ENCODE measurements at regions not wholly inside any gene's neighbourhood (a gene's known extent, or its start where the extent isn't known, plus 50 kb on each side); places are given as distances from the start of the nearest gene placed in this dataset.

DNA sequence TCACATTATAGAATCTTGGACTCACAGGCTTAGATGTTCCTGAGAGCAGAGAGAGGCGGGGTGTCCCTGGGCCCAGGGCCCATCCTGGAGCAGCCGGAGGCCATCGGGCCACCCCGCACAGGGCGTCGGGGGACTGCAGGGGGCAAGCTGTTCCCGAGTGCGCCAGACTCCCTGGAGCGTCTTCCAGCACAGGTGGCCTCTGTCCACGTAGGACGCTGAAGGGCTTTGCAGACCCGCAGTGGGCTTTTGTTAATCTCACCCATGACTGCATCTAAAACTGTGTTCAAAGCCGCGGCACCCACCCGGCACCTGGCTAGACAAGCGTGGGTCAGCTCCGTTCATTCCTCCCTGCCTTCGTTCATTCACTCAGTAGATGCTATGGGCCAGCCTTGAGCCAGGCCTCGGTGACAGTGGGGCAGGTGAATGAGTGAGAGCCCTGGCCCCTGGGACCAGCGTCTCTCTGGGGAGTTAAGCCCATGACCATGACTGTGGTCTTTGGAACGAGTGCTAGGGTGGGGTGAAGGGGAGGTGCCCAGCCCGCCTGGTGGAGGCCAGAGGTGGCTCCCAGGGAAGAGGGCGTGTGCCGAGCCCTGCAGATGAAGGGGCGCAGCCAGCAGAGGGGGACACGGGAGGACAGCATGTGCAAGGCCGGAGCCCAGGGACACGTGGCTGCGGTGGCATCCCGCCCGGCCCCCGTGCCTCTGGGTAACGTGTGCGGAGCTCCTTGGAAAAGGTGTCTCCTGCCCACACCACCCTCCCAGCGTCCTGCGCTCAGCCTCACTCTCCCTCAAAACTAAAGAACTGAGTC lies 98.3 kb downstream of the HMX1 start:
- no peak for DNase-seq

DNA sequence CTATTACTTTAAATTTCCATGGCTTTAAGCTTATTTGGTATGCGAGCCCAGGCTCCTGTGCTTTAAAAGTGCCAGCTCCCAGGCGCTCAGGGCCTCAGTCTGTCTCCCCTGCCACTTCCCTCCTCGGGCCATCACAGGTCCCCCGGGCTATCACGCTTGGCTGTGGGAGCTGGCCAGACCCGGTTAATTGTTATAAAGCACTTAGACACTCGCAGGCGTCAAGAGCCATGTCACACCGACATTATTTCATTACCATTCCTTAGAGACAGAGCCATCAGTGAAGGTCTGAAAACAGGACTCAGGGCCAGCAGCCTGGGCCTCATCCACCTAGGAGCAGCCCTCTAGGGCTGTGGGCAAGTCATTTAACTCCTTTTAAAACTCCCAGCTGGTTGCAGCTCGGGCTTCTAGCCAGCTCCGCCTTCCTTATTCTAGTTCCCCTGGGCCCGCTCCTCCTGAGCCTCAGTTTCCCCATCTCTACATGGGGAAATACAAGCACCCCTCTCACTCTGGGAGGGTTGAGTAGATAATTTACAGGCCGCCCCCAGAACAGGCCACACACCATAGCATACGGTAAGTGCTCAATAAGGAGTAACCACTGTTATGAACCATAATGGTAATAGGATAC lies 99.0 kb downstream of the HMX1 start:
- no peak for DNase-seq

DNA sequence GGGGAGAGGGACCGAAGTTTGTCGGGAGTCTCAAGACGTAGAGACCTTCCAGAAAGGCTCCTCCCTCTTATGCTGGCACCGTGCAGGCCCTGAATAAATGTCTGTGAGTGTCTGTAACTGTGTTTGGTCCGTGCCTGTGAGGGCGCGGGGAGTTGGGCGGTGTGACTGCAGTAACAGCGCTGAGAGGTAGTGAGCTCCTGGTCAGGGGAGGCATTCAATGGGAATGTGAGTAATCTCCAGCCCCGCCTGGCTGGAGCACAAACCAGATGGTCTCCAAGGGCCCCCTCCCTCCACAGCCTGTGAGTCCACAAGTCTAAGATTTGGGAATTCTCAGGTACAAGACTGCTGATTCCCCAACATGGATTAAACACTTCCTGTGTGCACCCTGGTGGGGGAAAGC lies 100.0 kb downstream of the HMX1 start:
- no peak for DNase-seq

DNA sequence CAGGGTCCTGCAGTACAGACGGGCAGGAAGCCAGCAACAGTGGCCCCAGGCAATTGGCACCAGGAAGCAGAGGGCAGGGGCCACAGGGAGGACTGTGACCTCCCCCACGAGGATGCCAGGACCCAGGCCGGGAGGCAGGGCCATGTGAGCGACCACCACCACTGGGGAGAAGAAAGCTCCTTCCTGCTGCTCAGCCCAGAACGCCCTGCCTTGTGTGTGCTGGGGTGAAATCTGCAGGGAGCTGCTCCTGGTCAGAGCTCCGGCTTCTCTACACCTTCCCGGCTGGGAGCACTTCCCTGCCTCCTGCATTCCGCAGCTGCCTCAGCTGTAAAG lies 100.4 kb downstream of the HMX1 start:
- DNase-seq, result no peak

DNA sequence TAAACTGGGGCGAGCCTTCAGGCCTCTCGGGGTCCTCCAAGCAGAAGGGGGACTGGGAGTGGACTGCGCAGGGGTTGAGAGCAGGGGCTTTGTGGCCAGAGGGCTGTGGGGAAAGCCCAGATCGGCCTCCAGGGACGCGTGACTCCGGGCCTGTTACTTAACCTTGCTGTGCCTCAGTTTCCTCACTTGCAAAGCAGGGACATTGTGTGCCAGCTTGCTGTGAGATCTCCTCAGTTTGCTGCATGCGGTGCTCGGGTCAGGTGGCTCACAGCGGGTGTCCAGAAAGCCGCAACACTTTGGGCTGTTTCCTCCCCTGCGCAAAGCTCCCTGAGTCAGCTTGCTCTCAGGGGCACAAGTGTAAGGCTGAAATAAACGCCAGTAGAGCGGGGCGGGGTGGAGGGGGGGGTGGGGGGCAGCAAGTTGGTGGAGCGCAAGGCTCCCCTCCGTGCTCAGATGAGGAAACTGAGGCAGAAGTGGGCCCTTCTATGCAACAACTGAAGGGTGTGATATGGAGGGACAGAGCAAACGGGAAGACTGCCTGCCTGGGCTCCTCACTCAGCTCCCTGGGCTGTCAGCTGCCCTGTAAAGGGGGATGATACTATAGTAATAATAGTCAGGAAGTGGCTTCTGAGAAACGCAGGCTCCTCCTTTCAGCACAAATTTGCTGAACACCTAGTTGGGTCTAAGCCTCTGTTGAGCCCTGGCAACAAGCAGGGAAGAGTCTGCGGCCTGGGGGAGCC lies 101.0 kb downstream of the HMX1 start:
- DNase-seq, result no peak

DNA sequence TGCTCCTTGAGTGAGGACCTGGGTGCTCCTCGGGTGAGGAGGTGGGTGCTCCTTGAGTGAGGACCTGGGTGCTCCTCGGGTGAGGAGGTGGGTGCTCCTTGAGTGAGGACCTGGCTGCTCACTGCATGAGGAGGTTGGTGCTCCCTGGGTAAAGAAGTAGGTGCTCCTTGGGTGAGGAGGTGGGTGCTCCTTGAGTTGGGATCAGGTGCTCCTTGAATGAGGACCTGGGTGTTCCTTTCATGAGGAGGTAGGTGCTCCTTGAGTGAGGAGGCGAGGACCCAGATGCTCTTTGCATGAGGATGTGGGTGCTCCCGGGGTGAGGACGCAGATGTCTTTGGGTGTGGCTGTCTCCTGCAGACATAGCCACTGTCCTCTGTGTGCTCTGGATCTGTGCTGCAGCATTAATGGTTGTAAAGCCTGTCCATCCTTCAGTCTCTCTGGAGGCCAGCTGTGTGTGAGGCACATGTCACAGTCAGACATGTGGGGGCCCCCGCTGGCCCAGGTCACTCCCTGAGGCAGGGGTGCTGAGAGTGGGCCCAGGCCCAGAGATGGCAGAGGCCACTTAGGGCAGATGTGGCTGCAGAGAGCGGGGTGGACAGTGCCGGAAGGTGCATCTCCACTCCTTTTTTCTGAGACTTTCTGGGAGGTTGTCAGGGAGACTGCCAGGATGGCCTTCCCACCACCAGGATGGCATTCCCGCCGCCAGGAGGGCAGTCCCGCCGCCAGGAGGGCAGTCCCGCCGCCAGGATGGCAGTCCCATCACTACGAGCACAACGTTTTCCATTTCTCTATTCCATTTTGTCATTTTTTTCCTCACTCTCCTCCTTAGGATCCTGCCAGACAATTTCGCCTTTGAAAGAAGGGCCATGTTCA lies 101.8 kb downstream of the HMX1 start:
- DNase-seq, result no peak

DNA sequence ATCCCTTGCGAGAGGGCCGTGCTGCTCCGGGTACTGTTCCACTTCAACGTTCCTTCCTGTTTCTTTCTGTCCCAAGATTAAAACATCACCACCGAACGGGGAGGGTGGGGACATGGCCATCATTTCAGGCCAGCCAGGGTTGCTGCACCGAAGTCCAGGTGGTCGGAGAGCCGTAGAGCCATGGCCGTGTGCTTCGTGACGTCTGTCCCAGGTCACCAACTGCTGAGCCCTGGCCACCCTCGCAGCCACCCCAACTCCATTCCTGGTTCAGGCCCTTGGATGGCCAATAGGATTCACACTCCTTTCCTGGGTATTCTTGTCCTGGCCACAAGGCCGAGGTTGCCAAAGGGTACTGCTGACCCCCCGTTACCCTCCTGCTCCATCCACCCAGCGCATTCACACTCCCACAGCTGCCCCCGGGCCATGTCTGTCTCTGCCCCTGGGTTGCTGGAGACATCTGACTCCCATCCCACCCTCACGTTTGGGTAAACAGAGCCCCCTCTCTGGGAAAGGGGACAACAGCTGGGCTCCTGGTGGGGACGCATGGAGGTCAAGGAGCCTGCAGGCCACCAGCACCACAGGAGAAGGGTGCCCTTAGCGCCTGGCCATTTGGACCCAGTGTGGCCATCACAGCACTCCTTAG lies 103.2 kb downstream of the HMX1 start:
- DNase-seq, result no peak

DNA sequence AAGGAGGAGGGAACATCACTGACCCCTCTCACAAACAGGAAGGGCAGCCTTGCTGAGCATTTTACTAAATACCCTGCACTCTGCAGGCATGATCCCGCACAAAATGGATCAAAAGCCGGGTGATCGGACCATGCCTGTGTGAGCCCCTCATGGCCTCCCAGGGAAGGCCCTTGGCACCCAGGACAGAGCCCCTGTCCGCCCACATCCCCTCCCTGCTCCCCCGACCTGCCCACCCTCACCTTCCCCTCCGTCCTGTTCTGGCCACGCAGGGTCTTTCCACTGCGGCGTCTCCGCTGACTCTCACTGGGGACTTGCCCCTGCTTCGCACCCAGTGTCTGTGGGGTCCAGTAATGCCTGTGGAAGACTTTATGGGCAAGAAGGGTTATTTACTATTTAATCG lies 105.0 kb downstream of the HMX1 start:
- no peak for DNase-seq

DNA sequence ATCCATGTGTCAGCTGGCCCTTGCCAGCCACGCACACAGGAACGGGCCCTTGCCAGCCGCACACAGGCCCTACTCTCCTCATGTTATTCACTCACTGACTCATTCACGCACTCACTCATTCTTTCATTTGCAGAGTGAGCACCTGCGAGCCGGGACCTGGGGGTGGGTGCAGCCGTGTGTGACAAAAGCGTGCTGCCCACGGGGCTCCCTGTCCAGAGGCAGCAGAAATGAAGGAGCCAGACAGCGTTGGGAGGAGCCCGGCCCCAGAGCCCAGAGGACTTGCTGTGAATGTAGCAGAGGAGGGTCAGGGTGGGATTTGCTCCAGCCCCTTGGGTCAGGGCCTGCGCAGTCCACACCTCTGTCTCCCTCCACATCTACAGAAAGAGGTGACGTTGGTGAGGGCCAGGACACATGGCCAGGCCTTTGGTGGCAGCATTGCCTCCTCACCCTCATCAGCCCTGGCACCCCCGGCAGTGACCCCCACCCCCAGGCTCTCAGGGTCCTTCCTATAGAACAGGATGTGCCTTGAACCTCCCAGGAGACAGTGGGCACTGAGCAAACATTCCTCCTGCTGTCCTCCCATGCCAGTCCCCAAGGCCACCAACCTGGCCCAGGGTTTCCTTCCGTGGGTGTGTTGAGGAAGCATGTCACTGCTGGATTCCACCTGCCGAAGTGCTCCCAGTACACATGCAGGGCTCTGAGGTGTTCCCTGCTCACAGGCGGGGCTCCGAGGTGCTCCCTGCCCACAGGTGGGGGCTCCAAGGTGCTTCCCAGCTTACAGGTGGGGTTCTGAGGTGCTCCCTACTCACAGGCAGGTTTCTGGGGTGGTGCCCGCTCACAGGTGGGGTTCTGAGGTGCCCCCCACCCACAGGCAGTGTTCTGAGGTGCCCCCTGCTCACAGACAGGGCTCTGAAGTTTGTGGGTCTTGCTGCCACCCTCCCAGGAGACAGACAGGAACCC lies 105.7 kb downstream of the HMX1 start:
- no peak for DNase-seq

DNA sequence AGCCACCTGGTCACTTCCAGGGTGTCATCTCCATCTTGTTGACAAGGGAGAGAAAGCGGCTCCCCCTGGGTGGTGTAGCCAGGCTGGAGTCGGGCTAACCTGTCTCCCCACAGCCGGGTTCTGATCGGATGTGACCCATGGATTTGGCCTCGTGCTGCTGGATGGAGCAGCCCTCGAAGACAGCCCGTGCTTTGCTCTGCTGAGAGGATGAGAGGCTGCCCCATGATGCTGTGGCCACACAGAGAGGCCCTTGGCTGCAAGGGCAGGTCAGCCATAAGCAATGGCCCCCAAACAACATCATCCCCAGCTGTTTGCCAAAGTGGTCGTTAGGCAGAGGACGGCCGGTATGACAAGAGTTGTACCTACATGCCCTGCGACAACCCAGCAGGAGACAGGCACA lies 106.6 kb downstream of the HMX1 start:
- no peak for DNase-seq

DNA sequence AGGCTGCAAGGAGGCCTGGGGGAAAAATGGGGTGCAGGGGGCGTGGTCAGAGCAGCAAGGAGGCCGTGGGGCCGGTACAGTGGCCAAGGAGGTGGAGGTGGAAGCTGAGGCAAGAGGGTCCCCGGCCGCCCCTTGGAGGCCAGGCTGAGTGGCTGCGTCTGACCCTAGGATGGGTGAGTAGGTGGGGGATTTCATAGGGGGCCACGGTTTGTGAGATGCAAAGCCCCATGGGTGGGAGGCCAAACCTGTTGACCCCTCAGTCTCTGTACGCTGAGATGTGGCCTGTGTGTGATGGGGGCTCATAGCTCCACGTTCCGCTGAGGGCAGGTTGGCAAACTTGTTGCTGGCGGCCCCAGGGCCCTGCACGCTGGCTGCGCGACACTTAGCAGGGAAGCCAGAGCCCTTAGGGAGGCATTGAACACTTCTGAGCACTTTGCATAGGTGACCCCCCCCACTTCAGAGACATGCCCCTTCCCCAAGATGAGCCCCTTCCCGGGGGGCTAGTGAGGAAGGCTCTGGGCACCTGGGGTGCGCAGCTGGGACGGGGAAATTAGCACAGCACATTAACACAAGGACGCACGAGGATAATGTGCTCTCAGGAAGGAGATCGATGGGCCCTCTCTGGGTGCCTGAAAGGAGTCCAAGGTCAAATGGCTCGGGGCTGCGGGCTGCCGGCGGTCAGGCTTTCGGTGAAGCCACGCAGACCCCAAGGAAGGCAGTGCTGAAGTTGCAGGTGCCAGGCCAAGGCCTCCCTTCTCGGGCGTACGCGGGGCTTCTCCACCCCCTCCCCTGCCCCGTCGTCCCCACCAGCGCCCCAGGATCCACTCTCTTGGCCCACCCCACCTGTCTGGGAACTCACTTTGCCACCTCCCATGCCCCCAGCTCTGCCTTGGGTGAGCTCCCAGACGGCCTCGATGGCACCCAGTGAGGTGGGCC lies 107.4 kb downstream of the HMX1 start:
- DNase-seq, result no peak

DNA sequence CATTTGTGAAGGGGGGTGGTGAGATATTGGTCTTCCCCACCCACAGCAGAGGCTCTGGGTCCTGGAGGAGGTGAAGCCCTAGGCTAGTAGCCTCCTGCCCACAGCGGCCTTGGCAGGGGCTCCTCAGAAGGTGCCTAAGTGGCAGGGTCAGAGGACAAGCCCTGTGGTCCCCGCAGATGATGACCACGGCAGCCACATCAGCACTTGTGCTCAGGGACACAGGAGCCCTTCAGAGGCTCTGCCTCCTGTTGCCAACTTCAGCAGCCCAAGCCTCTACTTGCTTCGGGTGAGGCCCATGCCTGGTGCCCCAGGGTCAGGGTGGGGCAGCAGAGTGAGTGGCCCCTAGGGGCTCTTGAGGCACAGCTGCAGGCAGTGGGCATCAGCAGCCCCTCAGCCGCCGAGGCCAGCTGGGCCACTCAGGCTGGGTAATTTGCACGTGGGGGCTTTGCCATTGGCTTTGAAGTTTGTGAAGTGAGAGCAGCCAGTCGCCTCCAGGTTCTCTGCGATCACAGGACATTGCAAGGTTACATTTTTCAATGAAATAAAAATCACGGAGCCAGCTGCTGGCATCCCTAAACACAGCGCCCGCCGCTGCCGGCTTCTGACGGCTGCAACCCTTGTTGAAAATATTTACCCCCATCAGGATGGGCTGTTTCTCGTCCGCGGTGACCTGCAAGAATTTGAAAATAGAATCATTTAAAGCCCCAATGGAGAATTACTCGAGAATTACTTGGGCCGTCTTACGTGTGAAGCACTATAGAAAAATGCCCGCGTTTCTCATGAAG lies 108.5 kb downstream of the HMX1 start:
- DNase-seq, result no peak

DNA sequence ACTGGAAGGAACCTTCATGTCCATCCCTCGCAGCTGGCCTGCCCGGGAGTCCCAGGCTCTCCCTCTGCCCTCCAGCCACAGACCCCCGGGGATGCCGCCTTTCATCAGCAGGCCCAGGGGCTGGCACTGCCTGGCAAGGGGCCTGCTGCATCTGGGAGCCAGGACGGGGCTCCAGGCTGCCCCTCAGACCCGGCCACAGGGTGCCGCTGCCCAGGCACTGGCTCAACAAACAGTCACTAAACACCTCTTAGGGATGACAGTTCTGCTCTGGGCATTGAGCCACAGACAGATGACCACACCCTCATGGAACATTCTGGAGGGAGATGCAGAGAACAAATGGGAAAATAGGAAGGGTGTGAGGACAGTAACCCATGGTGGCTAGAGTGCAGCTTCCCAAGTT lies 109.3 kb downstream of the HMX1 start:
- no peak for DNase-seq

DNA sequence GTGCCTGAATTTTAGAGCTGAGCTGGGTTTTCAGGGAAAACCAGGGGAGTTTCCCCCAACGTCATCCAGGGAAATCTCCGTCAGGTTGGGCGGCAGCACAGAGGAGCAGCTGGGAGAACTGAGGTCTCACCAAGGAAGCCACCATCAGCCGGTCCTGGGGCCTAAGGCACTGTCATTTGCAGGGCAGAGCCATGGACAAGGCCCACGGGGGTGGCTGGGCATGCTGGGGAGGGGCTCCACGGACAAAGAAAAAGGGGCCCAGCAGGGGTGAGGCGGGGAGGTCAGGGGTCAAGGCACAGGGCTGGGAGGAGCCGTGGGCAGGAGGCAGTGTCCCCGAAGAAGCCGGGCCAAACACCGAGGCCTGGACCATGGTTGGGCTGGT lies 109.8 kb downstream of the HMX1 start:
- DNase-seq, result no peak

DNA sequence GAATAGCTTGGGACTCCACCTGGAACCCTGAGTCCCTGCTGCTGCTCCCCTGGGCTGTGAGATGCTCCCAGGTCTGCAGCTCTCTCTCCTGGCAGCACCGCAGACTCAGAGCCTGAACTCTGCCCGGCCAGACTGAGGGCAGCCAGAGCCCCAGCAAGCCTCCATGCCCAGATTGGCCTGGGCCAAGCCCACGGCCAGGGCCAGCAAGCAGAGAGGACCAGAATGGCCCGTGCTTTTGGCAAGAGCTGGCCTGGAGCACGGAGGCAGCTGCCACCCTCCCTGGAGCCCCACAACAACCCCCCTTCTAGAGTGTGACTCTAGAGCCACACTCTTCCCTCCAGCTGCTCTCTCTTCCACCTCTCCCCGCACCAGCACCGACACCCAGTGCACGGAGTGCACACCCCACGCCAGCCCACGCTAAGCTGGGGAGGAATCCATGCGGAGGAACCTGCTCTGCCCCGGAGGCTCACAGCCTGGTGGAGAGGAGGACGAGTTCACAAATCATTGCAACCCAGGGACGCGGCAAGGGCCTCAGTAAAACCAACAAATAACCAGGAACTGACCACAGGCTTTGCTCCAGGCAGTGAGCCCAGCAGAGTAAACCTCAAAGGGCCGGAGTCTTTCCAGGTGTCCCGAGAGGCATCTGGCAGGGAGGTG lies 110.3 kb downstream of the HMX1 start:
- DNase-seq, result no peak

DNA sequence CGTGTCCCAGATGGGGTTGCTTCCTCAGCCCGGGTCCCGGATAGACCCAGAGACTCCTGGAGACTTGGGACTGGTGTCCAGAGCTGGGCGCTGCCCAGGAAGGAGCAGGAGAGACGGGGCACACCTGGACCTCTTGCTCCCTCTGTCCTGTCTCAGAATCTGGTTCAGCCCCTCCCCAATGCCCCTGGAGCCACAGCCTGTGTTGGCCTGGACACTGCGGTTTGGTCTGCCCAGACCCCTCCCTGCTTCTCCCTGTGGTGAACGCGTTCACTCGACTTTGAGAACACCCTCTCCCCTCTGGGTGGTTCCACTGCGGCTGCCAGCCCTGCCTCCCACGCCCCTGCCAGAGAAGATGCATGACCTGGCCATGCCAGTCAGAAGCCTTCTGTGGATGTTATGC lies 111.1 kb downstream of the HMX1 start:
- no peak for DNase-seq

DNA sequence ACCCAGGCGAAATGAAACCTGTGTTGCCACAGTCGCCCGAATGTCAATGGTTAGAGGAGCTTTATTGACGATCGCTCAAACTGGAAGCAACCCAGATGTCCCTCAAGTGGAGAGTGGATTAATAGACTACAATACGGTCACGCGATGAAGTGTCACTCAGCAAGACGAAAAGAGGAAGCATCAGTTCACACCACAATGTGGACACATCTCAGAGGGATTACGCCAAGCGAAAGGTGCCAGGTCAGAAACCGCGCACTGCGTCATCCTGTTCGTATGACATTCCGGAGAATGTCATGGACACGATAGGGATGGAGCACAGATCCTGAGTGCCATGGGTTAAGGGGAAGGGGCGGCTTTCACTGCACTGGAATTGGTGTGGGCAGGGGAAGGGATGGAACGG lies 111.7 kb downstream of the HMX1 start:
- DNase-seq, result no peak

DNA sequence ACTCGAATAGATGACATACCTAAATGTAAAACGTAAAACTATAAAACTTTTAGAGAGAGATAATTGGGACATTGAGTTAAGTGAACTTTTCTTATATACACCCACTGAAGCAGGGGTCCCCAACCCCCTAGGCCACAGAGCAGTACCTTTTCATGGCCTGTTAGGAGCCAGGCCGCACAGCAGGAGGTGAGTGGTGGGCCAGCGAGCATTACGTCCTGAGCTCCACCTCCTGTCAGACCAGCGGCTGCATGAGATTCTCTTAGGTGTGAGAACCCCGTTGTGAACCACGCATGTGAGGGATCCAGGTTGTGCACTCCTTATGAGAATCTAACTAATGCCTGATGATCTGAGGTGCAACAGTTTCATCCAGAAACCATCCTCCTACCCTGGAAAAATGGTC lies 114.8 kb downstream of the HMX1 start:
- DNase-seq, result no peak

All from SHP77 (cell line).